Pancreas (tissue), 10 donors: ENCODE measurements at regions not wholly inside any gene's neighbourhood (a gene's known extent, or its start where the extent isn't known, plus 50 kb on each side); places are given as distances from the start of the nearest gene placed in this dataset.
A peak's percentile ranks its signal among the peaks of the same experiment; 100 is the strongest.
"Not testable (repeated sequence)": the region's sequence is repeated elsewhere in the genome, so short reads cannot be mapped to it uniquely, and the experiment has no call there.

Experiments
- ATAC-seq, 4 donors: fragments of 200-7000 bp; cut with Tn5 transposase; one replicate each; pipeline versions ENCODE4 v1.8.0 to v1.9.1; 2020; ENCODE audit warnings: mild to moderate bottlenecking in 4 of 4, moderate library complexity in 4 of 4
- DNase-seq, 6 donors: peaks; one replicate each; pipeline ENCODE4 v3.0.0-alpha.2; 2020
- FAIRE-seq: peaks from 2 replicates; lab custom pipeline; 2012; peaks lifted over from hg19 to GRCh38; lab: Jason Lieb, UNC
- H3K27ac ChIP-seq, 4 donors: fragments of 200-600 bp; sonication (generic); 1 replicate in 3 of 4; 2 replicates in 1 of 4; pipeline versions ENCODE4 v1.5.0 to v1.8.0; 2020
- H3K27me3 ChIP-seq, 4 donors: fragments of 200-600 bp; one replicate each; pipeline ENCODE4 v1.8.0; 2021
- H3K36me3 ChIP-seq, 3 donors: fragments of 200-600 bp; sonication (generic) in 1 of 3; one replicate each; pipeline versions ENCODE4 v1.5.0 to v1.8.0; 2020 to 2021
- H3K4me1 ChIP-seq, 3 donors: fragments of 200-600 bp; one replicate each; pipeline ENCODE4 v1.8.0; 2021
- H3K4me3 ChIP-seq, 4 donors: fragments of 200-600 bp; sonication (generic) in 2 of 4; one replicate each; pipeline versions ENCODE4 v1.5.0 to v1.8.0; 2020 to 2021
- H3K9me3 ChIP-seq, 4 donors: fragments of 200-600 bp; one replicate each; pipeline ENCODE4 v1.8.0; 2021
- WGBS, 2 donors: extraction: QIAGEN DNeasy Blood & Tissue Kit; methylation state at CpG; one replicate each; pipeline ENCODE4 v1.1.7; 2013; 5-methylcytosine and 5-hydroxymethylcytosine counted together
- intact Hi-C, 3 donors: fragments of 100-400 bp; cut with DNase I; formaldehyde crosslinking; loops; one replicate each; pipeline versions ENCODE4 v1.11.1 to v1.14.2; 2022
- TF ChIP-seq, protein P1 (sequence below), 4 donors: fragments of 200-600 bp; sonication (generic) in 3 of 4; IDR thresholded peaks; one replicate each; pipeline versions ENCODE4 v1.5.0 to v1.8.0; 2021; ENCODE audit warnings: antibody characterized with exemption in 4 of 4
- donor health status: healthy with polysubstance abuse.
- donor health status: DM: no; HTN: no; CAD: no; lungs with moderate emphysema.
- donor health status: DM: no; HTN: no; CAD: no.
- donor health status: control.
- donor health status: control.
- donor health status: Bipolar disorder and iron deficiency.
- donor health status: DM: yes; HTN: yes; CAD: no.
- donor health status: DM: no; HTN: no; CAD: no.
- donor health status: DM: no; HTN: no; CAD: no.
- donor health status: DM: yes; HTN: yes; CAD: no.

DNA sequence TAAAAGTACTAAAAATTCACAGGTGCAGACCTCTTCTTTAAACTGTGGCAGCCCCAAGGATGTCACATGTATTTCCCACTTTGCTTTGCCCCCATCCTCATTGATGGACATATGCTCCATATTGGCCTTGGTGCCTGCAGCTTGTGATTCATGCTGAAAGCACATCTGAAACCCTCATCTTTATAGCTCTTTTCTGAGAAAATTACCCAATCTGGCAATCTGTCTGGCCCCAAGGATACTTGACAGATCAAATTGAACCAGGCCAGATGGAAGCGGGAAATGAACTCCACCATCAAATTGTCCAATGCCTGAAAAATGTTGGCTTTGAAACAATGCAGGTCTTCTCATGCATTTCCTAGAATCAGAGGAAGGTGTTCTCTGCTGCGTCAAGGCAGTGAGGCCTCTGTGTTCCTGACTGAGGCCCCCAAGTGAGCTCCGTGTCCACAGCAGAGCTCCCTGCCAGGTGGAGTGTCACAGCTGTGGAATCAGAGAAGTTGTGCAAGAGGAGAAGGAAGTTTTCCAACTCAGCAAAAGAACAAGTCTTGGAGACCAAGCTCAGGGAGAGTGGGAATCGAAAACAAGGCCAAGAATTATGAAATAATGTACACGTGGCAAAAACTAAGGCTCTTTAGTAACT is 323.7 kb downstream of the PLPP3 start:
- Histone ChIP-seq H3K27ac (no peak overlapping the region), H3K4me1 (no peaks in the 10 kb centered on the region), H3K36me3 (no peaks in the 10 kb centered on the region), H3K4me3 (no peak overlapping the region), H3K27me3 (no peaks in the 10 kb centered on the region), H3K9me3 (no peaks in the 10 kb centered on the region)
- intact Hi-C loops: no loop called here
- FAIRE-seq (no peak), ATAC-seq (peak in 3 of 4 donors; percentile 44 to 80 (median 49)), DNase-seq (peak in 5 of 6 donors; percentile 3 to 30 (median 18))
- TF ChIP-seq, protein P1, sequence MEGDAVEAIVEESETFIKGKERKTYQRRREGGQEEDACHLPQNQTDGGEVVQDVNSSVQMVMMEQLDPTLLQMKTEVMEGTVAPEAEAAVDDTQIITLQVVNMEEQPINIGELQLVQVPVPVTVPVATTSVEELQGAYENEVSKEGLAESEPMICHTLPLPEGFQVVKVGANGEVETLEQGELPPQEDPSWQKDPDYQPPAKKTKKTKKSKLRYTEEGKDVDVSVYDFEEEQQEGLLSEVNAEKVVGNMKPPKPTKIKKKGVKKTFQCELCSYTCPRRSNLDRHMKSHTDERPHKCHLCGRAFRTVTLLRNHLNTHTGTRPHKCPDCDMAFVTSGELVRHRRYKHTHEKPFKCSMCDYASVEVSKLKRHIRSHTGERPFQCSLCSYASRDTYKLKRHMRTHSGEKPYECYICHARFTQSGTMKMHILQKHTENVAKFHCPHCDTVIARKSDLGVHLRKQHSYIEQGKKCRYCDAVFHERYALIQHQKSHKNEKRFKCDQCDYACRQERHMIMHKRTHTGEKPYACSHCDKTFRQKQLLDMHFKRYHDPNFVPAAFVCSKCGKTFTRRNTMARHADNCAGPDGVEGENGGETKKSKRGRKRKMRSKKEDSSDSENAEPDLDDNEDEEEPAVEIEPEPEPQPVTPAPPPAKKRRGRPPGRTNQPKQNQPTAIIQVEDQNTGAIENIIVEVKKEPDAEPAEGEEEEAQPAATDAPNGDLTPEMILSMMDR (IDR thresholded peaks at IDR 0.05): no peak
- WGBS, 2 donors: 70 to 79% methylated on average over 5 of the region's 5 CpGs

DNA sequence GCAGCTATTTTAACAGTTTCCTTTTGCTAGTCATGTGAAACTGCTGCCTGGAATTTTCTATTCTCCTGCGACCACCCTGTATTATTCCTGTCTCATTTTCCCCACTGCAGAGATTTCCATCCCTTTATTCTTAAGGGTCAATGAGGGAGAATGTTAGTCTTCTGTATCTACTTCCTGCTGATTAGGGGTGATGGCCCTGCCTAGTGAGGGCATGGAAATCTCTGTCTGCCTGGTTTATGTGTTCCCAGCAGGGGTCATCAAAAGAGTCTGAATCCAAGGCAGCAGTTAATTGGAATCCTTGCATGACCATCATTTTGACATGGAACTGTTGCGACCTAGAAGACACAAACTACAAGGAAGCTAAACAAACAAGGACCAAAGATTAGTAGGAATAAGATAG is 325.2 kb downstream of the PLPP3 start:
- Histone ChIP-seq H3K9me3 (no peaks in the 10 kb centered on the region), H3K4me1 (no peaks in the 10 kb centered on the region), H3K36me3 (no peaks in the 10 kb centered on the region), H3K27me3 (no peaks in the 10 kb centered on the region), H3K27ac (no peak overlapping the region), H3K4me3 (no peak overlapping the region)
- FAIRE-seq (no peak), DNase-seq (no peak), ATAC-seq (no peak)
- TF ChIP-seq, protein P1 (IDR thresholded peaks at IDR 0.05): no peak
- WGBS, 2 donors: 81 to 92% methylated on average over 2 of the region's 2 CpGs
- intact Hi-C loops: no loop called here

DNA sequence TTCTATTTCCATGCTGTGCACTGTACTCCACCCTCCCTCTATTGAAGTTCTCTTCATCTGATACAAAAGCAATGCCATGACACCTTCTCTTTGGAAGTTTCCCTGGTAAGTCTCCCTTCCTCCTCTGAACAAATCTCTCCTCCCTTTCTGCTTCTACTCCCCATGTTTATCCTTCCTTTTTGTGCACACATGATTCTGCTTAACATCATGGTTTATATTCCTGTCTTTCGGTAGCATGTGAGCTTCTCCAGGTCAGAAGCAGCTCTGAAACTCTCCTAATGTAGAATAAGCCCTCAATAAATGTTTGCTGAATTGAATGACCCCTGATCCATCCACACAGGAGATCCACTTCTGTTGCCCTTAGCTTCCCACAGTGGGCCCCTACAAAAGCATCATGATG is 328.6 kb downstream of the PLPP3 start:
- intact Hi-C loops: no loop called here
- FAIRE-seq: no peak
- Histone ChIP-seq H3K27me3 (no peaks in the 10 kb centered on the region), H3K27ac (no peak overlapping the region), H3K9me3 (no peaks in the 10 kb centered on the region), H3K36me3 (no peaks in the 10 kb centered on the region), H3K4me1 (no peaks in the 10 kb centered on the region), H3K4me3 (no peak overlapping the region)
- no peak for DNase-seq
- no peak for ATAC-seq
- 65 to 93% methylated on average over 1 of the region's 1 CpG for WGBS, 2 donors
- TF ChIP-seq, protein P1 (IDR thresholded peaks at IDR 0.05): no peak

DNA sequence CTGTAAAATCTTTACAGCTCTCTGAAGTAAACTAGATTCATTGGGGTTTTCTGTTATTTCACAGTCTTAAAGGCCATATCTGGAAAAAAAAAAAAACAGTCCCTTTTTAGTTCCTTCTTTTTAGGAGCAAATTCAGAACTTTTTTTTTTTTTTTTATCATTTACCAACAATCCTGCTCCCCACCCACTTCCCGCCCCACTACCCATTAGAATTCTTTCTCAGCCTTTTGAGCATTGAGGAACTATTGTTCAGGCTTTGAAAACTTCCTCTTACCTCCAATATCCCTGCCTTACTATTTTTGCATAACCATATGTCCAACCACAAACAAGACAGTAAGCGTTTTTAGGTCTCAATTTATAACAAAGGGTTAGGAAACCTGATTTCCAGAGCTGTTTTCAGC is 330.1 kb downstream of the PLPP3 start:
- TF ChIP-seq, protein P1 (IDR thresholded peaks at IDR 0.05): no peak
- intact Hi-C loops: no loop called here
- no peaks in the 10 kb centered on the region for H3K9me3 ChIP-seq
- no peak for DNase-seq
- H3K4me1 ChIP-seq: no peaks in the 10 kb centered on the region
- WGBS, 2 donors: 67 to 76% methylated on average over 2 of the region's 2 CpGs
- no peaks in the 10 kb centered on the region for H3K36me3 ChIP-seq
- no peak for FAIRE-seq
- no peak overlapping the region for H3K4me3 ChIP-seq
- ATAC-seq: peak in 2 of 4 donors; percentile 29 to 48
- no peak overlapping the region for H3K27ac ChIP-seq
- no peaks in the 10 kb centered on the region for H3K27me3 ChIP-seq

DNA sequence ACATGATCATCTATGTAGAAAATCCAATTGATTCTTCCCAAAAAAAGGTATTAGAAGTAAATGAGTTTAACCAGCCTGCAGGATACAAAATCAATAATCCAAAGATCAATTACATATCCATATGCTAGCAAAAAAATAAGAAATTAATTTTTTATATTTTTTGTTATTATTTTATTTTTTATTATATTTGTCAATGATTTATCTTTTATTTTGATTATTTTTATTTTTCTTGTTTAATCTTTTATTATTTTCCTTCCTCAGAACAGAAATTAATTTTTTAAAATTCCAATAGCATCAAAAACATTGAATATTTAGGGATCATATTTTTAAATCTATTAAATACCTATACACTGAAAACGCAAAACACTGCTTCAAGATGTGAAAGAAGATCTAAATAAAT is 331.2 kb downstream of the PLPP3 start:
- no peaks in the 10 kb centered on the region for H3K27me3 ChIP-seq
- H3K9me3 ChIP-seq: no peaks in the 10 kb centered on the region
- intact Hi-C loops: no loop called here
- no peaks in the 10 kb centered on the region for H3K4me1 ChIP-seq
- no peak overlapping the region for H3K4me3 ChIP-seq
- TF ChIP-seq, protein P1 (IDR thresholded peaks at IDR 0.05): no peak
- ATAC-seq (no peak), FAIRE-seq (peak; percentile 64), DNase-seq (no peak)
- H3K27ac ChIP-seq: no peak overlapping the region
- no peaks in the 10 kb centered on the region for H3K36me3 ChIP-seq
- 94 to 95% methylated on average over 1 of the region's 1 CpG for WGBS, 2 donors

DNA sequence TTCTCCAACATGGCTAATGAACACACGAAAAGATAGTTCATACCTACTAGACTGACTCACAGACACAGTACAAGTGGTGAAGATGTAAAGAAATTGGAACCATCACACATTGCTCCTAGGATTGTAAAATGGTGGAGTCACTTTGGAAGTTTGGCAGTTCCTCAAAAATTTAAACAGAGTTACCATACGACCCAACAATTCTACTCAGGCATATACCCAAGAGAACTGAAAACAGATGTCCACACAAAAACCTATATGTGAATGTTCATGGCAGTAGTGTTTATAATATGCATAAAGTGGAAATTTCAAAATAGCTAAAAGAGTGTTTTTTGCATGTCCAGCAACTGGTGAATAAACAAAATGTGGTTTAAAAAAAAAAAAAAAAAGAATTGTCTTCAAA is 332.6 kb downstream of the PLPP3 start:
- DNase-seq, intact Hi-C loops, H3K9me3 ChIP-seq, H3K27me3 ChIP-seq, H3K27ac ChIP-seq, H3K4me1 ChIP-seq, H3K36me3 ChIP-seq, H3K4me3 ChIP-seq, ATAC-seq, FAIRE-seq: not testable (repeated sequence)
- 81 to 86% methylated on average over 2 of the region's 2 CpGs for WGBS, 2 donors
